ENCODE measurements at regions not wholly inside any gene's neighbourhood (a gene's known extent, or its start where the extent isn't known, plus 50 kb on each side); places are given as distances from the start of the nearest gene placed in this dataset.

- no peak overlapping the region for H2BK15ac ChIP-seq (ENCODE audit: low read depth, low read length)
- DNase-seq: no peak
- H3K36me3 Mint-ChIP-seq (ENCODE audit: insufficient read depth in 1 of 3, low read depth in 3 of 3): no peaks in the 10 kb centered on the region
- H3K4me1 Mint-ChIP-seq: no peaks in the 10 kb centered on the region
- H3K23ac ChIP-seq (ENCODE audit: insufficient read length, low read depth, low read length): no peak overlapping the region
- H3K18ac ChIP-seq (ENCODE audit: insufficient read length, low read depth, low read length): no peak overlapping the region
- no peak overlapping the region for H2BK120ac ChIP-seq (ENCODE audit: low read depth, low read length, poor library complexity, severe bottlenecking)
- H3K23me2 ChIP-seq (ENCODE audit: insufficient read length, low read depth, low read length, poor library complexity, severe bottlenecking): no peaks in the 10 kb centered on the region
- H3K27me3 ChIP-seq (ENCODE audit: insufficient read depth, low read length): no peaks in the 10 kb centered on the region
- no peaks in the 10 kb centered on the region for H3K79me2 ChIP-seq (ENCODE audit: insufficient read depth, low read length)
- no peak overlapping the region for H4K8ac ChIP-seq (replicated peaks; ENCODE audit: insufficient read length, low read depth, low read length)
- H3K79me1 ChIP-seq (ENCODE audit: insufficient read depth, low read depth, low read length, poor library complexity, severe bottlenecking): no peaks in the 10 kb centered on the region
- H4K5ac ChIP-seq (ENCODE audit: insufficient read length, low read depth, low read length): no peak overlapping the region
- no peak overlapping the region for H2AFZ ChIP-seq (ENCODE audit: low read length)
- no peaks in the 10 kb centered on the region for H4K20me1 ChIP-seq (ENCODE audit: control insufficient read depth, insufficient read depth, insufficient read length)
- no peak overlapping the region for H3K4ac ChIP-seq (ENCODE audit: low read depth, low read length)
- H3K27ac Mint-ChIP-seq: no peak overlapping the region
- H3K27me3 Mint-ChIP-seq (ENCODE audit: low read depth): no peaks in the 10 kb centered on the region
- no peak overlapping the region for H2BK12ac ChIP-seq (ENCODE audit: insufficient read length, low read depth, low read length)
- H2BK20ac ChIP-seq (ENCODE audit: low read depth, low read length, poor library complexity, severe bottlenecking): no peak overlapping the region
- no peak overlapping the region for H3K14ac ChIP-seq (ENCODE audit: insufficient read depth, low read length)
- H3K27ac ChIP-seq (ENCODE audit: insufficient read length, low read depth, low read length): no peak overlapping the region
- no peak overlapping the region for H3K4me2 ChIP-seq (ENCODE audit: insufficient read depth, insufficient read length, low read length)
- no peaks in the 10 kb centered on the region; a peak in 1 of 5 replicates for H3K9me3 Mint-ChIP-seq
- H3K4me3 Mint-ChIP-seq: no peak overlapping the region
- H3T11ph ChIP-seq (ENCODE audit: low read length): no peak overlapping the region
- WGBS (ENCODE audit: extremely low coverage, insufficient read length, low lambda C conversion rate): no CpG with 5 or more reads among the region's 17 CpGs
- no peaks in the 10 kb centered on the region for H3K4me1 ChIP-seq (ENCODE audit: insufficient read depth, low read length)
- no peaks in the 10 kb centered on the region for H3K9me3 ChIP-seq (ENCODE audit: control insufficient read depth, low read depth, low read length)
- H4K91ac ChIP-seq (ENCODE audit: insufficient read length, low read depth, low read length): no peak overlapping the region
- no peak overlapping the region for H3K56ac ChIP-seq (ENCODE audit: insufficient read length, low read depth, low read length)
- no peak for TF ChIP-seq CTCF (conservative IDR thresholded peaks at IDR 0.05)
- no peak overlapping the region for H2BK5ac ChIP-seq (ENCODE audit: insufficient read length, low read length)
- H2AK5ac ChIP-seq (ENCODE audit: insufficient read length, low read length): no peak overlapping the region
- H3K9ac ChIP-seq (ENCODE audit: extremely low read depth, insufficient read length, low read length): no peak overlapping the region
Observed at GRCh38 chr4:187215438-187215837, 491.8 kb upstream of the FAT1 start.
